Activated CD4-positive, alpha-beta T cell treated with anti-CD3 and anti-CD28 coated beads, Interleukin-2, amount 50 U/mL, for 48 hours (primary cell): ENCODE measurements at regions not wholly inside any gene's neighbourhood (a gene's known extent, or its start where the extent isn't known, plus 50 kb on each side); places are given as distances from the start of the nearest gene placed in this dataset.

ENCODE experiments used
- DNase-seq, 2 experiments: peaks; one replicate each; pipeline ENCODE4 v3.0.0-alpha.2; 2020

- no peak for DNase-seq
These were observed 125.3 kb downstream of the TSHZ3 start for GRCh38 chr19:31223740-31224534.

DNA sequence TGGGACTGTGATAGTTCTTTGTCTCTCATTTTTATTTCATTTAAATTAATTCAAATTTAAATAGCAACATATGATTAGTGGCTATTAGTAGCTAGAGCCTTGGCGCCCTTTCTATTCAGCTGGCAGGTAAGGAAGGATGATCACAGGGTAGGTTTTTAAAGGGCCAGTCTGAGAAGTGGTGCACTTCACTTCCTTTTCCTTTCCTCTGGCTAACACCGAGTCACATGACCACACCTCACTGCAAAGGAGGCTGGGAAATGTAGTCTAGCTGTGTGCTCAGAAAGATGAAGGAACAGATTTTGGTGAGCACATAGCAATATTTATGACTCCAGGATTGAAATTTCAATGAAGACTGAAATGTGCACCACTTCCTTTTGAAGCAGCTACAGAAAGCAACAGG is 128.7 kb downstream of the TSHZ3 start:
- peak in 1 of 2 experiments; percentile 32 for DNase-seq

- no peak for DNase-seq
These were observed 134.2 kb downstream of the TSHZ3 start for GRCh38 chr19:31214997-31215396.

DNA sequence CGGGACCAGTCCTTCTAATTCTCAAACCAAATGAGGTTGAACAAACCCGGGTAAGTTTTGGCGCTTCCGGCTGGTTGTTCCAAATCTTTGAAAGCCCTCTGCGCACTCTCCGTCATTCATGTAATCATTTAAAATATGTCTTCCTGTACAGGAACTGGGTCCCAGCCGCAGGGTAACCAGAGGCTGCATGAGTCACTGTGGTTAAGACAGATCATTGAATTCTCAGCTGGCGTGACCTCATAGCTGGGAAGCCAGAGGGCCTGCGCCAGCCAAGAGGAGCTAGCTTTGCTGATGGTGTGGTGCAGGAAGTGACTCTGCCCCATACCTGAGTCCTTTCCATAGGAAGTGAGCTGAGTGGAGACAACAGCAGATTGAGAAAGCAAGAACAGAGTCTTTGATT is 135.2 kb downstream of the TSHZ3 start:
- DNase-seq: peak; percentile 83 to 88

GRCh38 chr19:31211088-31211487 is 138.1 kb downstream of the TSHZ3 start:
- no peak for DNase-seq

DNA sequence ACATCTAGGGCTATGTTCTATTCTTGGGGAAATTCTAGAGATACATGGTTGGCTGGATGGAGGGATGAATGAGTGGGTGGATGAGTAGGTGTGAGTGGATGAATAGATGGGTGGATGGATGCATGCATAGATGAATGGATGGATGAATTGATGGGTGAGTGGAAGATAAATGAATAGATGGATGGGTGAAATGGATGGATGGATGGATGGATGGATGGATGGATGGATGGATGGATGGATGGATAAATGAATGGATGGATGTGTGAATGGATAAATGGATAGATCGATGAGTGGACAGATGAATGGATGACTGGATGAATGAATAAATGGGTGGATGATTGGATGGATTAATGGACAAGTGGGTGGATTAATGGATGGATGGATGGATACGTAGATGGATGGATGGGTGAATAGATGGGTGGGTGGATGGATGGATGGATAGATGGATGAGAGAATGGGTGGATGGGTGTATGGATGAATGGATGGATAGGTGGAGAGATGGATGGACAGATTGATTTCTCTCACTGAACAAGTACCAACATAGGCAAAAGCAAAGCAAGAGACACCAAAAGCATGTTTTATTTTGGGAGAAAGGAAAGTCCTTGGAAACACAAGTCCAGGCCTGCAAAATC is 143.2 kb downstream of the TSHZ3 start:
- DNase-seq: no peak

DNA sequence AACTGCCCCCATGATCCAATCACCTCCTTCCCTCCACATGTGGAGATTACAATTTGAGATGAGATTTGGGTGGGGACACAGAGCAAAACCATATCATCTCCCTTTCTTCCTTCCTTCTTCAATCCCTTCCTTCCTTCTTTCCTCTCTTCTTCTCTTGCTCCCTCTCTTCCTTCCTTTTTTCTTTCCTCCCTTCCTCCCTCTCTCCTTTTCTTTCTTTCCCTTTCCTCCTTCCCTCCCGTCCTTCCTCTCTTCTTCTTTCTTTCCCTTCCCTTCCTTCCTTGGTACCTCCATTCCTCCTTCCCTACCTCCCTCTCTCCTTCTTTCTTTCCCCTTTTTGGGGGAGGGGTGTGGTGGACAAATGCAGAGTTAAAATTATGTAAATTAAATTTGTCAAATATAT is 145.1 kb downstream of the TSHZ3 start:
- DNase-seq: no peak

GRCh38 chr19:31185261-31185660 is 164.0 kb downstream of the TSHZ3 start:
- DNase-seq: no peak

DNA sequence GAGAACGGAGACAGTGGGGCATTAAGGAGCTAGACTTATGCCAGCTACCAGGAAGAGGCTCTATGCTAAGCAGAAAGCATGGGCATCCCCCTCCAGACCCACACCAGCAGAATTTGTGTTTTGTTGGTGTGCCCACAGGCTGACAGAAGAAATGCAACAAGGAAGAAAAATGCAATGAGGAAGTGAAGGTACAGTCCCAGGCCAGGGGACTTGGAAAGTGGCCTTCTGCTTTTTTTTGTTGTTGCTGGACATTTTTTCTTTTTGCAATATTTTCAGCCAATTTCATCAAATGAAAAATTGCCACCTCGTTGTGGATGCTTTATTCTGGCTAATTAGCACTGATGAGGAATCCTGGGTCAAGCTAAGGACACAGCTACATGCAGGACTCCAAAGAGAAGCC is 167.7 kb downstream of the TSHZ3 start:
- DNase-seq: no peak

- DNase-seq: no peak
These were observed 168.3 kb downstream of the TSHZ3 start for GRCh38 chr19:31180907-31181306.

DNA sequence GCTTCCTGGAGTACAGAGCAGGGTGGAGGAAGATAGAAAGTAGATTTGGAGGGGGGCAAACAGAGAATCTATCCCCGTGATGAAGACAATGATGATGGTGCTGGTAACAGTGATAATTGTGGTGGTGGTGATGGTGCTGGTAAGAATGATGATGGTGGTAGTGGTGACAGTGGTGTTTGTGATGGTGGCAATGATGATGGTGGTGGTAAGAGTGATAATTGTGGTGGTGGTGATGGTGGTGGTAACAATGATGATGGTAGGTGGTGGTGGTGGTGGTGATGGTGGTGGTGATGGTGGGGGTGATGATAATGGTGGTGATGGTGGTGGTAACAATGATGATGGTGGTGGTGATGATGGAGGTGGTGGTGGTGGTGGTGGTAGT is 169.8 kb downstream of the TSHZ3 start:
- no peak for DNase-seq

DNA sequence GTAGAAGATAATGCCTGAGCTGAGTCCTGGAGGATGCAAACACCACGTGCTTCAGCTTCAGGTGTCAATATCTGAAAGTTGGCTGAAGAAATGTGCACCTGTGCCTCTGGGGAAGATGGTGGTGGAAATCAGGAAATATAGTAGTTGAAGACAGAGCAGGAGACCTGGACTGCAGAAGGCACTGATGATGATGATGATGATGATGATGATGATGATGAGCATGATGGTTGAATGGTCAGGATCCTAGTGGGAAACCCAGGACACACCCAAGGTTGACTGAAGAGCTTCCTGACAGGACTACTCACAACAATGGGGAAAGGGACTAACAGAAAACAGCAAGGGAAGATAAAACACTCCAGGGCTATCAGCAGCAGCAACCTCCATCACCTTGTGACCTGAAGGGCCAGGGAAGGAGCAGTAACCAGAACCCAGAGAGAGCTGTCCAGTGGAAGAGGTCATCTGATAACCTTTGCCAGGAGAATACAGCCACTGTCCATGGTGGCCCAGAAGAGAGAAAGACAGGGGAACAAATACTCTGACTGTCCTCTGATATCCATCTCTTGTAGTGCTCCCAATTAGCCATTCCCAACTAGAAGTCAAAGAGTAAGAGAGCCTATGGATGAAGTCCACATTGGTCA is 170.3 kb downstream of the TSHZ3 start:
- DNase-seq: no peak

DNA sequence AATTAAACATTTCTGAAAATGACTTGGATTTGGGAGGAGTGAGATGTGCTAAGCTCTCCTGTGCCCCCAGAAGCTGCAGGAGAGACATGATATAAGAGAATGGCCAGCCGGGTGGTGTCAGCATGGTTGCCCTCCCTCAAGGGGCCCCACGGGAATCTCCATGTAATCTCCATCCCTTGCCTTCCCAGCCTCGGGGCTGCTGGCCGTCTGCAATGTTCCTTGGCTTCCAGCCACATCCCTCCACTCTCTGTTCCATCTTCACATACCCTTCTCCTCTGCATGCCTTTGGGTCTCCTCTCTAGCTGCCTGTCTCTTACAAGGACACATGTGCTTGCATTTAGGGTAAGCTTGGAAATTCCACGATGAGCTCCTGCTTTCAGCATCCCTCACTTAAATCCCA is 172.0 kb downstream of the TSHZ3 start:
- no peak for DNase-seq

GRCh38 chr19:31175564-31176348 is 173.5 kb downstream of the TSHZ3 start:
- DNase-seq: no peak

- no peak for DNase-seq
These were observed 174.3 kb downstream of the TSHZ3 start for GRCh38 chr19:31174948-31175347.

DNA sequence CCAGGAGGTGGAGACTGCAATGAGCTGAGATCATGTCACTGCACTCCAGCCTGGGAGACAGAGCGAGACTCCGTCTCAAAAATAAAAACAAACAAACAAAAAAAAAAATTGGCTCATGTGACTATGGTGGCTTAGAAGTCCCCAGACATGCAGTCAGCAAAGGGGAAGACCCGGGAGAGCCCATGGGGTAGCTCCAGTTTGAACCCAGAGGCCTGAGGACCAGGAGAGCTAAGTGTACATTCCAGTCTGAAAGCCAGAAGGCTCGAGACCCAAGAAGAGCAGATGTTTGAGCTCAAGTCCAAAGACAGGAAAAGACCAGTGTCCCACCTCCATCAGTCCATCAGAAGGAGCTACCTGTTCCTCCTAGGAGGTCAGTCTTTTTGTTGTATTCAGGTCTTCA is 175.2 kb downstream of the TSHZ3 start:
- no peak for DNase-seq

- DNase-seq: no peak
These were observed 177.3 kb downstream of the TSHZ3 start for GRCh38 chr19:31171936-31172335.

DNA sequence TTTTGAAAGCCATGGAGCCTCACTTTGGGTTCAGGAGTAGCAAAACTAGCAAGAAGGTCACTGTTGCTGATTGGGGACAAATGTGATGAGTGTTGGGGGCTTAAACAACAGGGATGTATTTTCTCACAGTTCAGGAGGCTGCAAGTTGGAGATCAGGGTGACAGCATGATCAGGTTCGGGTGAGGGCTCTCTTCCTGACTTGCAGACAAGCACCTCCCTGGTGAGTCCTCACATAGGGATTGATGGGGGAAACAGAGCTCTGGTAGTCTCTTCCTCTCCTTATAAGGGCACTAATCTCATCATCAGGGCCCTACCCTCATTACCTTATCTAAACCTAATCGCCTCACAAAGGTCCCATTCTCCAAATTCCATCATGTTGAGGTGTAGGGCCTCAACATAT is 179.2 kb downstream of the TSHZ3 start:
- DNase-seq: no peak

GRCh38 chr19:31168106-31168625 is 181.1 kb downstream of the TSHZ3 start:
- no peak for DNase-seq

DNA sequence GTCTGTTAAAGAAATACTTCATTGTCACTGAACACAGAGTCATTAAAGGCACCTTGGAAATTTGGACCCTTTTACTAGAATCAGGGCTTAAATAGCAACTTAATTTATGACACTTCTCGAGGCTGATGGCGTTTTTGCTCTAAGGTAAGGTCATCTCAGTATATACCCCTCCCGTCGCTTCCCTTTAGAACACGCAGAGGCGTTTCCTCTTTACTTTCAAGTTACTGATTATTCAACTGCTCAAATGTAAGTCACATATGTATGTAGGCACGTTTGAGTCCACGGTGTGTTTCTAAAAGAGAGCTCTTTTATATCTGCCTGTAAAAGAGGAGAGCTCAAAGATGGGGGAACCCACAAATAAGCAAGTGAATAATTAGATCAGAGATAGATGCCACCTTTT is 181.5 kb downstream of the TSHZ3 start:
- no peak for DNase-seq

DNA sequence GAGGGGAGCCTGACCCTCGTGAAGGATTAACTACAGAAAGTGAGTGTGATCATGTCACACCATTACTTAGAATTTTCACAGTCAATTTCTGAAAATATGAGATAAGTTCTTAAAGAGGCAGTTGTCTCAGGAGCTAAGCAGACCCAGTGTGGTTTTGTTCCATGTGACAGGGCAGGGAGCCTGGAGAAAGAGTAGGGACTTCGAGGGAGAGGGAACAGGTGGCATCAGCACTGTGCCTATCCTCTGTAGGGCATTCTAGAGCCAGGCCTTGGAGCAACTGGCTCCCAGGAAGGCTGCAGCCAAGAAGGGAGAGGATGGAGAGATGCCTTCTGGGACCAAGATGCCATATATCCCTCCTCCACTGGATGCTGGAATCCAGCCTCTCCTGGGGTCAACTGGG is 183.0 kb downstream of the TSHZ3 start:
- no peak for DNase-seq

DNA sequence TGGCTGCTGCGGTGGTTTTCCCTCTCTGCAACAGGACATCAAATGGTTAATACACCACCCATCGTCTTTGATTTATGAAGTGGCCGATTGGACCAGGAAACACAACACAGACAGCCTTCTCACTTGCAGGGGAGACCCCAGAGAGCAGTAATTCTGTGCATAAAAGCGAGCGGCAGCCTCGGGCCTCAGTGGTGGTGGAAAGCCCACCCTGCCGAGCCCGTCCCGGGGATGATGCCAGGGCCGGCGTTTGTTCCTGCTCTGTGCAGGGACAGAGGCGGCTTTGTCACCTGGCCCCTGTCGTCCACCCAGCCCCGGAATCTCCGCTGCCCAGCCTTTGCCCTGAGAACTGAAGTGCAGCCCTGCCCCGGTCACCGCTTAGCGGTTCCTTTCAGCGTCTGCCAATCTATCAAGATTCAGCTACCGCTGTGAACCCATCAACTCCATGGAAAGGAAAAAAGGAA is 184.4 kb downstream of the TSHZ3 start:
- DNase-seq: no peak

GRCh38 chr19:31160336-31160926 is 188.8 kb downstream of the TSHZ3 start:
- DNase-seq: no peak
